ENCODE measurements at regions not wholly inside any gene's neighbourhood (a gene's known extent, or its start where the extent isn't known, plus 50 kb on each side); places are given as distances from the start of the nearest gene placed in this dataset.

GRCh38 chr1:104295511-104295910 is 545.8 kb downstream of the AMY1C start:
- intact Hi-C loops (cut with micrococcal nuclease; ENCODE audit: unreplicated experiment), result no loop called here

More at GRCh38 chr1:104295511-104295910, 545.8 kb downstream of the AMY1C start:
- Histone ChIP-seq H3K27me3 (ENCODE audit: control insufficient read depth in 1 of 2, insufficient read depth in 2 of 2, low read length in 2 of 2) (no peaks in the 10 kb centered on the region), H3K27ac (ENCODE audit: extremely low read length, insufficient read depth, low read length) (no peak overlapping the region), H3K36me3 (replicated peaks in 1 of 2; ENCODE audit: control insufficient read depth in 1 of 2, insufficient read depth in 2 of 2, low read length in 2 of 2) (no peaks in the 10 kb centered on the region), H3K9me3 (ENCODE audit: low read length) (0 out of 2 replicates have a peak, but pooled peaks cover 1% of the 10 kb centered on the region), H3K9ac (ENCODE audit: insufficient read depth, low read depth, low read length) (no peak overlapping the region), H3K4me1 (ENCODE audit: insufficient read depth, low read length) (no peaks in the 10 kb centered on the region), H3K79me2 (ENCODE audit: insufficient read depth, low read length) (no peaks in the 10 kb centered on the region), H4K20me1 (ENCODE audit: insufficient read depth, low read length) (no peaks in the 10 kb centered on the region), H3K4me2 (ENCODE audit: low read depth, low read length) (no peak overlapping the region), H3K4me3 (replicated peaks in 1 of 3; ENCODE audit: insufficient read depth in 1 of 3, low read depth in 2 of 3, low read length in 3 of 3) (no peak overlapping the region), H2AFZ (ENCODE audit: low read length) (no peak overlapping the region)
- in situ Hi-C loops (cut with HindIII; ENCODE audit: extremely low pct_ligation_motif_present, low pct_unique_long_range_greater_than_20kb), result no loop called here
- POLR2A ChIA-PET, result no interaction called here
- TF ChIP-seq ZNF605 (CRISPR knock-in tag; IDR thresholded peaks at IDR 0.05) (no peak), NRL (CRISPR knock-in tag; IDR thresholded peaks at IDR 0.05; ENCODE audit: borderline replicate concordance) (no peak), ISL2 (CRISPR knock-in tag; IDR thresholded peaks at IDR 0.05) (no peak), ZNF720 (CRISPR knock-in tag; IDR thresholded peaks at IDR 0.05) (no peak), ZKSCAN8 (CRISPR knock-in tag; IDR thresholded peaks at IDR 0.05; ENCODE audit: borderline replicate concordance) (no peak), SIN3B (IDR thresholded peaks at IDR 0.05; ENCODE audit: low read length) (no peak), PLSCR1 (CRISPR knock-in tag; IDR thresholded peaks at IDR 0.05; ENCODE audit: borderline replicate concordance) (no peak), ZNF451 (CRISPR knock-in tag; IDR thresholded peaks at IDR 0.05) (no peak), CREB3 (CRISPR knock-in tag; IDR thresholded peaks at IDR 0.05) (no peak), ZFP36 (IDR thresholded peaks at IDR 0.05; ENCODE audit: borderline replicate concordance, low read depth, low read length, partially characterized antibody) (no peak), ZNF263 (CRISPR knock-in tag; IDR thresholded peaks at IDR 0.05) (no peak)
- CTCF ChIA-PET (ENCODE audit: low intra/inter-chr PET ratio, low total read pairs), result no interaction called here
- DNase-seq (ENCODE audit: low spot score) (no peak), ATAC-seq (no peak), FAIRE-seq (no peak)
- 0% methylated on average over 3 of the region's 3 CpGs for WGBS (ENCODE audit: low lambda C conversion rate)
- no TSS peak for BruUV-seq (replicated peaks)
